HepG2 (cell line): ENCODE measurements at regions not wholly inside any gene's neighbourhood (a gene's known extent, or its start where the extent isn't known, plus 50 kb on each side); places are given as distances from the start of the nearest gene placed in this dataset.

Experiments used
- ATAC-seq: fragments of 200-7000 bp; cut with Tn5 transposase; 3 replicates; pipeline ENCODE4 v1.9.1; 2020; ENCODE audit warnings: mild to moderate bottlenecking, moderate library complexity
- BruUV-seq: library from RNA; stranded (reverse); fragments of 400-500 nt; replicated peaks from 2 replicates; lab custom pipeline; 2021; lab: Mats Ljungman, UMichigan
- CTCF ChIA-PET: fragments of 300-600 bp; formaldehyde crosslinking; extraction: SDS; loops from one replicate; lab custom pipeline; 2021; ENCODE audit warnings: low total read pairs, inconsistent platforms, low intra/inter-chr PET ratio; lab: Yijun Ruan, JAX
- POLR2A ChIA-PET: fragments of 350-600 bp; sonication (Branson Sonifier 250); formaldehyde crosslinking; loops from one replicate; lab custom pipeline; 2020; ENCODE audit warnings: antibody characterized with exemption, inconsistent platforms; lab: Yijun Ruan, JAX
- DNase-seq: peaks from one replicate; pipeline ENCODE4 v3.0.0-alpha.2; 2015; ENCODE audit warnings: low spot score
- FAIRE-seq: peaks from 3 replicates; lab custom pipeline; 2011; peaks lifted over from hg19 to GRCh38; lab: Jason Lieb, UNC
- H2AFZ ChIP-seq: one replicate; pipeline ENCODE4 v1.6.1; 2011; ENCODE audit warnings: low read length, inconsistent platforms
- H3K27ac ChIP-seq: fragments of 300-600 bp; 3 replicates; pipeline ENCODE4 v1.8.0; 2011; ENCODE audit warnings: mixed run types, mild to moderate bottlenecking, mixed read lengths, low read length, inconsistent platforms; ENCODE audit not compliant: insufficient read depth; ENCODE audit errors: extremely low read length
- H3K27me3 ChIP-seq, 2 experiments: fragments of 200-600 bp in 1 of 2; 2 replicates in 1 of 2; 3 replicates in 1 of 2; pipeline versions ENCODE4 v1.6.0 to v1.8.0; 2011; ENCODE audit warnings: low read length in 2 of 2, mild to moderate bottlenecking in 2 of 2, moderate library complexity in 2 of 2, inconsistent platforms in 1 of 2; ENCODE audit not compliant: insufficient read depth in 2 of 2, control insufficient read depth in 1 of 2
- H3K36me3 ChIP-seq, 2 experiments: fragments of 200-600 bp in 1 of 2; replicated peaks in 1 of 2; 2 replicates in 1 of 2; 3 replicates in 1 of 2; pipeline versions ENCODE4 v1.5.1 to v1.8.0; 2011; ENCODE audit warnings: low read length in 2 of 2, inconsistent platforms in 1 of 2; ENCODE audit not compliant: insufficient read depth in 2 of 2, control insufficient read depth in 1 of 2
- H3K4me1 ChIP-seq: 2 replicates; pipeline ENCODE4 v1.5.1; 2012; ENCODE audit warnings: low read length, inconsistent platforms; ENCODE audit not compliant: insufficient read depth
- H3K4me2 ChIP-seq: 2 replicates; pipeline ENCODE4 v1.6.0; 2011; ENCODE audit warnings: low read depth, low read length, inconsistent platforms
- H3K4me3 ChIP-seq, 3 experiments: fragments of 200-600 bp in 1 of 3; sonication (generic), shearing (Covaris generic) in 1 of 3; replicated peaks in 1 of 3; 2 replicates each; pipeline ENCODE4 v1.5.1; 2011 to 2016; ENCODE audit warnings: low read length in 3 of 3, inconsistent platforms in 2 of 3, low read depth in 2 of 3, mild to moderate bottlenecking in 2 of 3, control low read depth in 1 of 3, mixed read lengths in 1 of 3; ENCODE audit not compliant: insufficient read depth in 1 of 3
- H3K79me2 ChIP-seq: one replicate; pipeline ENCODE4 v1.6.1; 2011; ENCODE audit warnings: low read length, inconsistent platforms; ENCODE audit not compliant: insufficient read depth
- H3K9ac ChIP-seq: 2 replicates; pipeline ENCODE4 v1.6.0; 2011; ENCODE audit warnings: mild to moderate bottlenecking, low read depth, low read length, inconsistent platforms; ENCODE audit not compliant: insufficient read depth
- H3K9me3 ChIP-seq: 2 replicates; pipeline ENCODE4 v1.5.1; 2012; ENCODE audit warnings: mild to moderate bottlenecking, low read length
- H4K20me1 ChIP-seq: 2 replicates; pipeline ENCODE4 v1.6.0; 2011; ENCODE audit warnings: inconsistent platforms, mild to moderate bottlenecking, low read length, moderate library complexity; ENCODE audit not compliant: insufficient read depth
- STAG1 ChIP-seq: sonication (generic); formaldehyde crosslinking; IDR thresholded peaks from 2 replicates; pipeline ENCODE4 v1.4.0; 2020; ENCODE audit warnings: missing genetic modification reagents
- ZBTB40 ChIP-seq, 2 experiments: fragments of 450-650 bp in 1 of 2; sonication (generic) in 1 of 2; formaldehyde crosslinking in 1 of 2; IDR thresholded peaks; 2 replicates each; pipeline versions ENCODE4 v1.6.1 to v1.8.0; 2016 to 2022; ENCODE audit warnings: antibody characterized with exemption in 1 of 2, mild to moderate bottlenecking in 1 of 2, missing genetic modification reagents in 1 of 2
- WGBS: methylation state at CpG from one replicate; pipeline ENCODE4 v1.1.6; 2017; ENCODE audit warnings: low lambda C conversion rate; 5-methylcytosine and 5-hydroxymethylcytosine counted together
- in situ Hi-C: cut with HindIII; loops from 2 replicates; pipeline ENCODE4 v1.10.0; 2017; ENCODE audit warnings: low pct_unique_long_range_greater_than_20kb; ENCODE audit not compliant: extremely low pct_ligation_motif_present
- intact Hi-C: fragments of 100-400 bp; cut with micrococcal nuclease; formaldehyde crosslinking; loops from one replicate; pipeline ENCODE4 v1.10.0; 2022; ENCODE audit not compliant: unreplicated experiment
- TF ChIP-seq, protein P1 (sequence below): sonication (generic); formaldehyde crosslinking; IDR thresholded peaks from 2 replicates; pipeline ENCODE4 v1.5.0; 2020; ENCODE audit warnings: mild to moderate bottlenecking, missing genetic modification reagents, moderate library complexity

DNA sequence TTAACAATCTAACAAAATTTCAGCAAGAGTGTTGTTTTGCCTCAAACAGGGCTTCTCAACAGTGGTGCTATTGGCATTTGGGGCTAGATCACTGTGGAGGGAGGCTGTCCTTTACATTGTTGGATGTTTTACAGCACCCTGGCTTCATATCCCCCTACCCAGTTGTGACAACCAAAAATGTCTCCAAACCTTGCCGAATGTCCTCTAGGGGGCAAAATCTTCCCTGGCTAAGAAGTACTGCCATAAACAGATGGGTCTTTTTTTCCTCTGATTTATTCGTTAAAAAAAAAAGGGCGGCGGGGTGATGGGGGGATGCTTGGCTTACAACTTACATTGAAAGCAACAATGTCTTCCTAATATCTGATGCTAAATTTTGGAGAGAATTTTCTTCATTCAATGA is 207.6 kb upstream of the CCDC150 start:
- no peaks in the 10 kb centered on the region for H3K27me3 ChIP-seq
- WGBS: 28% methylated on average over 4 of the region's 4 CpGs
- no peak overlapping the region for H3K27ac ChIP-seq
- no peaks in the 10 kb centered on the region for H4K20me1 ChIP-seq
- ATAC-seq (peak; percentile 81), FAIRE-seq (peak; percentile 63)
- no peaks in the 10 kb centered on the region for H3K4me1 ChIP-seq
- no peaks in the 10 kb centered on the region for H3K9me3 ChIP-seq
- CTCF ChIA-PET: no interaction called here
- H3K79me2 ChIP-seq: no peaks in the 10 kb centered on the region
- in situ Hi-C loops: no loop called here
- POLR2A ChIA-PET: no interaction called here
- H3K9ac ChIP-seq: no peak overlapping the region
- no peaks in the 10 kb centered on the region for H3K36me3 ChIP-seq
- H3K4me2 ChIP-seq: no peak overlapping the region
- no peak overlapping the region for H2AFZ ChIP-seq
- no TSS peak for BruUV-seq
- TF ChIP-seq STAG1 (CRISPR knock-in tag) (peak; percentile 39), ZBTB40 (IDR thresholded peaks at IDR 0.05) (no peak), ZBTB40 (CRISPR knock-in tag; IDR thresholded peaks at IDR 0.05) (no peak)
- TF ChIP-seq, protein P1, sequence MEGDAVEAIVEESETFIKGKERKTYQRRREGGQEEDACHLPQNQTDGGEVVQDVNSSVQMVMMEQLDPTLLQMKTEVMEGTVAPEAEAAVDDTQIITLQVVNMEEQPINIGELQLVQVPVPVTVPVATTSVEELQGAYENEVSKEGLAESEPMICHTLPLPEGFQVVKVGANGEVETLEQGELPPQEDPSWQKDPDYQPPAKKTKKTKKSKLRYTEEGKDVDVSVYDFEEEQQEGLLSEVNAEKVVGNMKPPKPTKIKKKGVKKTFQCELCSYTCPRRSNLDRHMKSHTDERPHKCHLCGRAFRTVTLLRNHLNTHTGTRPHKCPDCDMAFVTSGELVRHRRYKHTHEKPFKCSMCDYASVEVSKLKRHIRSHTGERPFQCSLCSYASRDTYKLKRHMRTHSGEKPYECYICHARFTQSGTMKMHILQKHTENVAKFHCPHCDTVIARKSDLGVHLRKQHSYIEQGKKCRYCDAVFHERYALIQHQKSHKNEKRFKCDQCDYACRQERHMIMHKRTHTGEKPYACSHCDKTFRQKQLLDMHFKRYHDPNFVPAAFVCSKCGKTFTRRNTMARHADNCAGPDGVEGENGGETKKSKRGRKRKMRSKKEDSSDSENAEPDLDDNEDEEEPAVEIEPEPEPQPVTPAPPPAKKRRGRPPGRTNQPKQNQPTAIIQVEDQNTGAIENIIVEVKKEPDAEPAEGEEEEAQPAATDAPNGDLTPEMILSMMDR (CRISPR knock-in tag): peak; percentile 45; the same call in 1 of the 2 replicates
- TF ChIP-seq, all 625 proteins: peak for 2
- peak; percentile 29 for DNase-seq
- intact Hi-C loops: loop anchor here (5.0 kb wide), 1 partner anchor 325 kb away; no protein-coding TSS in a partner anchor
- H3K4me3 ChIP-seq: no peak overlapping the region
